ENCODE measurements at regions not wholly inside any gene's neighbourhood (a gene's known extent, or its start where the extent isn't known, plus 50 kb on each side); places are given as distances from the start of the nearest gene placed in this dataset.

DNA sequence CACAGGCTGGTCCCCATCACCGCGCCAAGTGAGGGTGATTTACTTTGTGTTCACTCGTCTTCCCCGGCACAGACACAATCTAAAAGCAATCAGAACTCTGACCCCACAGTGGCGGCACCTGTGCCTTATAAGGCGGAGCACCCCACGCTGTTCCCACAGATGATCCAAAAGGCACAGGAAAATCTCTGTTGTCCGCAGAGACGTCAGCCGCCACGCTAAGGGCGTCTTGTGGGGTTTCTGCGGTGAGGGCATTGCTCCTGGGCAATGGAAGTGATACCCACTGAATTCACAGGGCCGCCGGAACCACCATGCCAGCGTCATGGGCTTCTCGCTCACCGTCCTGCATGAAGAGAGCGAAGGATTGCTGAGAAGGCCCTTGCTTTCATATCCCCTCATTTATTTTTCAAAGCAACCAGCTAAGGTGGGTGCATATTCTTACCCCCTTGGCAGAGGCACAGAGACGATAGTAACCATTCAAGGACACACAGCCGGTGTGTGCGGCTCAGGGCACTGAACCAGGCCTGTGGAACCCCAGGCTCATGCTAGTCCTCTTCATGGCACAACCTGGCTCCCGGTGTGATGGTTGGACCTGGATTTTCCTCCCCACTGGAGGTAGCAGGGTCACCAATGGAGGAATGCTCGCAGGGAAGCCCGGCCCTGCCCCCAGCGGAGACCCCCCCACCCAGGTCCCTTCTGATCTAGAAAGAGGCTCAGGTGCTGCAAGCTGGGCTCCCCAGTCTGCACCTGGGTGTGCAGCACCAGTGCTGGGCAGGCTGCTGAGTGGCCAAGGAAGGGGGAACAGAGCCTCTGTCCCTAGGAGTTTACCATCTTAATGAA is 279.0 kb downstream of the TCERG1L start:
- H3K27me3 ChIP-seq (ENCODE audit: control insufficient read depth in 3 of 3, insufficient read depth in 3 of 3, low read length in 2 of 3), result peaks cover 4 to 19% (median 6%) of the 10 kb centered on the region in 3 donors
- H3K36me3 ChIP-seq (ENCODE audit: control insufficient read depth in 4 of 4, insufficient read depth in 4 of 4, low read length in 4 of 4), result no peaks in the 10 kb centered on the region
- H3K27ac ChIP-seq (ENCODE audit: low read depth in 1 of 2, low read length in 1 of 2), result no peak overlapping the region
- WGBS, 2 donors, result 86 to 92% methylated on average over 26 of the region's 26 CpGs
- H3K4me1 ChIP-seq (ENCODE audit: control insufficient read depth in 5 of 5, insufficient read depth in 5 of 5, low read length in 5 of 5), result no peaks in the 10 kb centered on the region
- peaks cover 0 to 2% (median 0%) of the 10 kb centered on the region in 4 donors for H3K9me3 ChIP-seq (ENCODE audit: control insufficient read depth in 4 of 4, insufficient read depth in 3 of 4, low read length in 3 of 4)
- H3K4me3 ChIP-seq, result no peak overlapping the region
- no peak for ATAC-seq (ENCODE audit: insufficient read depth, low FRiP score)
- no peak for DNase-seq
- no peak overlapping the region for H3K9ac ChIP-seq (ENCODE audit: insufficient read depth in 1 of 2, low read length in 2 of 2)
- TF ChIP-seq, protein P1, sequence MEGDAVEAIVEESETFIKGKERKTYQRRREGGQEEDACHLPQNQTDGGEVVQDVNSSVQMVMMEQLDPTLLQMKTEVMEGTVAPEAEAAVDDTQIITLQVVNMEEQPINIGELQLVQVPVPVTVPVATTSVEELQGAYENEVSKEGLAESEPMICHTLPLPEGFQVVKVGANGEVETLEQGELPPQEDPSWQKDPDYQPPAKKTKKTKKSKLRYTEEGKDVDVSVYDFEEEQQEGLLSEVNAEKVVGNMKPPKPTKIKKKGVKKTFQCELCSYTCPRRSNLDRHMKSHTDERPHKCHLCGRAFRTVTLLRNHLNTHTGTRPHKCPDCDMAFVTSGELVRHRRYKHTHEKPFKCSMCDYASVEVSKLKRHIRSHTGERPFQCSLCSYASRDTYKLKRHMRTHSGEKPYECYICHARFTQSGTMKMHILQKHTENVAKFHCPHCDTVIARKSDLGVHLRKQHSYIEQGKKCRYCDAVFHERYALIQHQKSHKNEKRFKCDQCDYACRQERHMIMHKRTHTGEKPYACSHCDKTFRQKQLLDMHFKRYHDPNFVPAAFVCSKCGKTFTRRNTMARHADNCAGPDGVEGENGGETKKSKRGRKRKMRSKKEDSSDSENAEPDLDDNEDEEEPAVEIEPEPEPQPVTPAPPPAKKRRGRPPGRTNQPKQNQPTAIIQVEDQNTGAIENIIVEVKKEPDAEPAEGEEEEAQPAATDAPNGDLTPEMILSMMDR (IDR thresholded peaks at IDR 0.05; ENCODE audit: control extremely low read depth, extremely low read depth), result no peak

DNA sequence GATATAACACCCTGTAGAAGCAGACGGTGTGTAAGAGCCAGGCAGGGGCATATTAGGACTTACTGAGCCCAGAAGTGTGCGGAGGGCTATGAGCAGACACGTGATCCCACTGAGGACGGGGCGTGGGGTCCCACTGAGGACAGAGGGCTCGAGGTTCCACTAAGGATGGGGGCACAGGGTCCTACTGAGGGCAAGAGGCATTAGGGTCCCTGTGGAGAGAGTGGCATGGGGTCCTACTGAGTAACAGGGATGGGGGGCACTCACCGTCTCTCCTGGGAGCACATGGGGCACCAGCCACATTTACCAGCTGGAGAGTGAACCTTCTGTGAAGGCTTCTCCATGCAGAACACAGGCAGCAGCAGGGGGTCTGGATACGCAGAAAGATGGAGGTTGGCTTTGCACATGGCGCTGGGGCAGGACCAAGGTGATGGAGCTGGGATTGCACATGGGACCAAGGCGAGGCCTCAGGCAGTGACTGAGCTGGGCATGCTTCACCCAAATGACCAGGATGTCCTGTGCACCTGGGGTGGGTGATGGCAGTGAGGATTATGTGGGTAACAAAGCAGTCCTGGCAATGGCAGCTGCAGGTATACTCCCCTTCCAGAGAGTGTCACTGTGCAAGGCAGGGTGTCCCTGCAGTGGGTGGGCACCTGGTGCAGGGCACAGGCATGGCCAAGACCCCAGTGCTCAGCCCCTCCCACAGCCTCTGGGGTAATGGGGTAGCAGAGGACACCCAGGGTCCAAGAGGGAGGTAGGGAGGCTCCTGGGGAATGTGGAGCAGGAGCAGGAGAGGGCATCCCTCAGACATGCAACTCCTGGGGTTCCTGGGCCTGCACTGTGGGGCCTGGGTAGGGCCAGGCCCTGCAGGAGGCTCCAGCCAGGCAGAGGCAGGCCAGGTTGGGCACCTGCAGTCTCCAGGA is 278.1 kb downstream of the TCERG1L start:
- no peaks in the 10 kb centered on the region for H3K36me3 ChIP-seq (ENCODE audit: control insufficient read depth in 4 of 4, insufficient read depth in 4 of 4, low read length in 4 of 4)
- 70 to 78% methylated on average over 10 of the region's 10 CpGs for WGBS, 2 donors
- H3K9me3 ChIP-seq (ENCODE audit: control insufficient read depth in 4 of 4, insufficient read depth in 3 of 4, low read length in 3 of 4), result peaks cover 0 to 2% (median 0%) of the 10 kb centered on the region in 4 donors
- TF ChIP-seq, protein P1 (IDR thresholded peaks at IDR 0.05; ENCODE audit: control extremely low read depth, extremely low read depth), result no peak
- ATAC-seq (ENCODE audit: insufficient read depth, low FRiP score), result no peak
- H3K27me3 ChIP-seq (ENCODE audit: control insufficient read depth in 3 of 3, insufficient read depth in 3 of 3, low read length in 2 of 3), result peaks cover 4 to 17% (median 6%) of the 10 kb centered on the region in 3 donors
- H3K4me1 ChIP-seq (ENCODE audit: control insufficient read depth in 5 of 5, insufficient read depth in 5 of 5, low read length in 5 of 5), result no peaks in the 10 kb centered on the region
- no peak overlapping the region for H3K9ac ChIP-seq (ENCODE audit: insufficient read depth in 1 of 2, low read length in 2 of 2)
- no peak overlapping the region for H3K4me3 ChIP-seq
- DNase-seq, result no peak
- H3K27ac ChIP-seq (ENCODE audit: low read depth in 1 of 2, low read length in 1 of 2), result no peak overlapping the region

DNA sequence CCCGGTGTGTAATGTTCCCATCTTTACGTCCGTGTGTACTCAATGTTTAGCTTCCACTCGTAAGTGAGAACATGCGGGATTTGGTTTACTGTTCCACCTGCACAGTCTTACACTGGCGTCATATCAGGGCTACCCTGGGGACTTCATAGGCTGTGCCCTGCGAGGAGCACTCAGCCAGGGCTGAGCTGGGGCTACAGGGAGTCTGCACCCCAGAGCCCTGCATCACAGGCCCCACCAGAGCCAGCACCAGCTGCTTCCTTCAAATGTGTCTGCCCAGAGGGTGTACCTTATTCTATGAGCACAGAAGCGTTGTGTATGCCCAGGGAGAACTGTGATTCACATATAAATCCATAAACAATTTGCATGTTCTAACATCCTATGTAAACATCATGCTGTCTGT is 277.1 kb downstream of the TCERG1L start:
- TF ChIP-seq, protein P1 (IDR thresholded peaks at IDR 0.05; ENCODE audit: control extremely low read depth, extremely low read depth), result no peak
- H3K27ac ChIP-seq (ENCODE audit: low read depth in 1 of 2, low read length in 1 of 2), result no peak overlapping the region
- 80 to 89% methylated on average over 8 of the region's 8 CpGs for WGBS, 2 donors
- peaks cover 0 to 2% (median 0%) of the 10 kb centered on the region in 4 donors for H3K9me3 ChIP-seq (ENCODE audit: control insufficient read depth in 4 of 4, insufficient read depth in 3 of 4, low read length in 3 of 4)
- no peaks in the 10 kb centered on the region for H3K4me1 ChIP-seq (ENCODE audit: control insufficient read depth in 5 of 5, insufficient read depth in 5 of 5, low read length in 5 of 5)
- ATAC-seq (ENCODE audit: insufficient read depth, low FRiP score), result no peak
- peaks cover 4 to 14% (median 6%) of the 10 kb centered on the region in 3 donors for H3K27me3 ChIP-seq (ENCODE audit: control insufficient read depth in 3 of 3, insufficient read depth in 3 of 3, low read length in 2 of 3)
- H3K9ac ChIP-seq (ENCODE audit: insufficient read depth in 1 of 2, low read length in 2 of 2), result no peak overlapping the region
- no peak for DNase-seq
- no peak overlapping the region for H3K4me3 ChIP-seq
- no peaks in the 10 kb centered on the region for H3K36me3 ChIP-seq (ENCODE audit: control insufficient read depth in 4 of 4, insufficient read depth in 4 of 4, low read length in 4 of 4)
